ENCODE measurements at regions not wholly inside any gene's neighbourhood (a gene's known extent, or its start where the extent isn't known, plus 50 kb on each side); places are given as distances from the start of the nearest gene placed in this dataset.
A peak's percentile ranks its signal among the peaks of the same experiment; 100 is the strongest.

DNA sequence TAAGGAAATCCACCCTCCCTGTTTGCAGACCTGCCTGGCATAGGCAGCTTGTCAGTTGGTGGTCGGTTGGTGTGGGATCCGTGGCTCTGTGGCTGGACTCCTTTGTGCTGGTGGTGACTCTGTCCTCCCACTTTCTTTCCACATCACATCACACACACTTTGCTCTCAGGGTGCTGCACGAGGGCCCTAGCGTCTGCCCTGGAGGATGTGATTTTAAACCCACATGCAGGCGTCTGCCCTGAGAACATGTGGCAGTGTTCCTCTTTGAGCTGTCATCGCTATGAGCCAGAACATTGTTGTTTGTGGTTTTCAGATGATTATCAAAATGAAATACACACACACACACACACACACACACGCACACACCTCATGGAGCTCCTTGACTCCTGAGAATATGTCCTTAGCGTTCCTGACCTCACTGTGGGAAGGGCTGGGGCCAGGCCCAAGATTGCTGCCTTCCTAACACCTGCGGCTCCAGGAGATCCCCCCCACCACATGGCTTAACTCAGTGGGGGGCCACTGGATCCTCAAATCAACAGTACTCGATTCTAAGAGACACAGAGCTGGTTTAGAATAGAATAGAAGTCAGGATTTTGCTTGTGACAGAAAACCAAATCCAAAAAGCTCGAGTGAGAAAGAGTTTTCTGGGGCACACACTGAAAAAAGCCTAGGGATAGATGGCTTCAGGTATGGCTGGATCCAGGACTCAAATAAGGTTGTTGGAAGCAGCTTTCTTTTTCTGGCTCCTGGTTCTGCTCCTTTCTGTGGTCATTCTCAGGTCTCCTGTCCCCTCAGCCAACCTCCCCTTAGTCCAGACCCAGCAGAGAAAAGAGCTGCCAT lies 54.8 kb downstream of the RTP5 start:
- no peak for DNase-seq (ENCODE audit: low read depth in 4 of 4, low spot score in 3 of 4)

GRCh38 chr2:241924909-241925250 lies 55.4 kb downstream of the RTP5 start:
- no peak for DNase-seq (ENCODE audit: low read depth in 4 of 4, low spot score in 3 of 4)

DNA sequence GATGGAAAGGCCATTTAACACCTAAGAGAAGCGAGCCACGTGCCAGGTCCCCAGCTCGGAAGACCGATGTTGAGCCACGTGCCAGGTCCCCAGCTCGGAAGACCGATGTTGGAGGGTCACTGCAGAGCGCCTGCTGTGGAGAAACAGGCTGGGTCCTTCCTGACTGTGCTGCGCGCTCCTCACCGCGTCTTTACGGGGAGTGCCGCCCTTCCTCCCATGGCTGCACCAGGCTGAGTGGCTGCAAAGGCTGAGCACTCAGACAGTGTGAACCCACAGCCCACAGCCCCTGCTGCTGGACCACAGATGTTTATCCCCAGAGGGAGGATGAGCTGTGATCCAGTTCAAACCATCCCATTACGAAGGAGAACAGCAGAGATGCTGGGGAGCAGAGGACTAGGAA lies 55.7 kb downstream of the RTP5 start:
- DNase-seq (ENCODE audit: low read depth in 4 of 4, low spot score in 3 of 4) = no peak

- no peak for DNase-seq (ENCODE audit: low read depth in 4 of 4, low spot score in 3 of 4)
These were observed 56.4 kb downstream of the RTP5 start for GRCh38 chr2:241925821-241926441.

DNA sequence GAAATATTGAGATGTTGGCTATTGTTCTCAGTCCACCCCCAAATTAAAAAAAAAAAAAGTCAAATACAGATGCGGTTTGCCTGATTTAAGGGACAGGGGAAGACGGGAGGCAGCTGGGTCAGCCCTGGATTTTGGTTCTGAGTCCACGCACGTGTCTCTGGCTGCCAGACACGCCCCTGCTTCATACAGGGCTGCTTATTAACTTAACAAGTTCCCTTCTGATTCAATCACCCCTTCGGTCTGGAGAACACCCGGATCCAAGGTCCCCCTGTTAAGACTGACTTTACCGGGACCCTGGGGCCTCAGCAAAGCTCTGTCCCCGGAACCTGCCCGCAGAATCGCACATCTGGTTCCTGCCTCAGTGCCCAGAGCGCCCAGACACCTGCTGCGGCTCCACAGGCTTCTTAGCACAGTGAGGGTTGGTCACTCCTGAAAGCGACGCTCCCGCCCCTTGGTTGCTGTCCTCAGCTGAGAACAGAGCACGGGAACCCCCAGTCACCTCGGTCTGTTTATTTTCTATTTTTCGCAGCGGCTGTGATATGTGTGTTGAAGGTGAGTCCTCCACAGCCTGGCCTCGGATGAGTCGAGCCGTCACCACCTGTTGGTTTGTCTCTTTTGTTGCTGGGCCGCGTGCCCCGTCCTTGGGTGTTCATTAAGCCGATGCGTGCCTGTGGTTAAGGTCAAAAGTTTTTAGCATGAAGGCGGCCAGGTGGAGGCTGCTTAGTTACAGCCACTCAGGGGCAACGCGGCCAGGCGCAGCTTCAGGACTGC lies 57.2 kb downstream of the RTP5 start:
- DNase-seq (ENCODE audit: low read depth in 4 of 4, low spot score in 3 of 4) = peak in 1 of 4 donors; percentile 19

- no peak for DNase-seq (ENCODE audit: low read depth in 4 of 4, low spot score in 3 of 4)
These were observed 60.3 kb downstream of the RTP5 start for GRCh38 chr2:241929551-241930490.

DNA sequence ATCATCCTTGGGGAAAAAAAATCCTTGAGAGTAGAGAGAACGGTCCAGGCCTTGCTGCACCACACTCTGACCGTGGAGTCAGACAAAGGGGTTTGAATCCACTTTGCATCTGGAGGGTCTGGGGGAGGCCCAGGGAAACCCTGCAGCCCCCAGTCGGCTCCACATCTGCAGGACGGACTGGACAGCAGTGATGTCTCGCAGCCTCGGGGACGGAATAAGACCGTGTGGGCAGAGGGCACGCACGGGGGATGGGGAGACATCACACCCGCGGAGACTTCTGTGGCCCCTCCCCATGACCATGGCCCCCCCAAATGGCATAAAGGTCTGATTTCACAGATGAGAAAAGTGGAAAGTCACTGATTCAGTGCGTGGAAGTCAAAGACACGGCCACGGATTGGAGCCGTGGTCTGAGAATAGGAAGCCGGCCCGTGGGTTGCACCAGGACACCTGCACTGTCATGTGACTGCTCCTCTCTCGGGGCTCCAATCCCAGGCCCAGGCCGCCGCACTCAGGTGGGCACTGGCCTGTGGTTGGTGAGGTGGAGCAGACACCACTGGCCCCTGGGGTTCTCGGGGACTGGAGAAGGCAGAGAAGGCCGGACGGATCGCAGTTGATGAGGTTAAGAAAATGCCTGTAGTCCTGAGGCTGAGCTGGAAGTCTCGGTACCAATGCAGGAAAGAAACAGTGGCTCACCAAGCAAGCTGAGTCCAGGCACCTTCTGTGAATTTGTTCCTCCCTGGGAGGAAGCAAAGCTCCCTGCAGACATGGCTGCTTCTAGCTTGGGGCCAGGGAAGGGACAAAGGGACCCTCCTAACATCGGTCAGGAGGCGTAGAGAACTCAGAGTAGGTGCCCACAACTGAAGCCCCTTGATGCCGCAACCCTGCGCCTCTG lies 61.8 kb downstream of the RTP5 start:
- DNase-seq (ENCODE audit: low read depth in 4 of 4, low spot score in 3 of 4) = no peak

GRCh38 chr2:241931976-241932898 lies 62.7 kb downstream of the RTP5 start:
- no peak for DNase-seq (ENCODE audit: low read depth in 4 of 4, low spot score in 3 of 4)

GRCh38 chr2:241932899-241933178 lies 63.3 kb downstream of the RTP5 start:
- no peak for DNase-seq (ENCODE audit: low read depth in 4 of 4, low spot score in 3 of 4)

DNA sequence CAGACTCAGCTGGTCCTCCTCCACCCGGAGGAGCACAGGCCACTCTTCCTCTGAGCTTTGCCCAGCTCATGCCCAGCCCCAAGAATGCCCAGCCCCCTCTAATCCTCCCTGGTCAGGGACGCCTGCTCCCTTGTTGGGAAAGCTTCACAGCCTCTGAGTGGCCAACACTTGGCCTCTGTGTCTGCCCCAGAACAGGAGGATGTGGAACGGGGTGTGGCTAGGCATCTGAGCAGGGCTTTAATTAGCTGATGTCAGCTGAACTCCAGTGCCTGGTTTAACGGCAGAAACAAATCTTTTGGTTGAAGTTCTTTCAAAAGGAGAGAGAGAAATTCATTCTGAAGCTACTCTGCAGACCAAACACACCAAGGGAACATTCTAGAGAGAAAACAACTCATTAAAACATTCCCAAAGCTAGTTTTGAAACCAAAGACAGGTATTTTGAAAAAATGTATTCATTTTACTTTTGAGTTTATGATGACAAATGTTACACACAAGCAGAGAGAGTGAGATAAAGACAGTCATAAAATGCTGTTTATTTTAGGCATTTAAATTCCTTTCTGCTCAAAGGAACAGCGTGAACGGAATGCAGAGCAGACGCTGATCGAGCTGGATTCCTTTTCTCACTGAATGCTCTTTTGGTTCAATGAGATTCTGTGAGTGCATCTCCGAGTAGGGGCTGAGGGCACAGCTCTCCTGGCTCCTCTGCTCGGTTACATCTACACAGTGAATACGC lies 63.8 kb downstream of the RTP5 start:
- peak in 1 of 4 donors; percentile 22 for DNase-seq (ENCODE audit: low read depth in 4 of 4, low spot score in 3 of 4)

DNA sequence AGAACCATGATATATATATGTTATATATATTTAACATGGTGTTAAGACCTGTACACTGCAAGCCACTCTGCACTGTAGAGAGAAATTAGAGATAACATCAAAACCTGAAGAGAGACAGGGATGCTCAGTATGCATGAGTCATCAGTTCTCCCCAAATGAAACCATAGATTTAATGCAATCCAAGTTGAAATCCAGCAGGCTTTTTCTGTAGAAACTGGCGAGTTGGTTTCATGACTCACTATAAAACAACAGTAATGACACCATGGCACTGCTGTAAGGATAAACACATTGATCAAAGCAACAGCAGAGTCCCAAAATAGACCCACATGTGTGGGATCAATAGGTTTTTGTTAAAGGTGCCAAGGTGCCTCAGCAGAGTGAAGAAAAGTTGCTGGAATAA lies 65.8 kb downstream of the RTP5 start:
- no peak for DNase-seq (ENCODE audit: low read depth in 4 of 4, low spot score in 3 of 4)

DNA sequence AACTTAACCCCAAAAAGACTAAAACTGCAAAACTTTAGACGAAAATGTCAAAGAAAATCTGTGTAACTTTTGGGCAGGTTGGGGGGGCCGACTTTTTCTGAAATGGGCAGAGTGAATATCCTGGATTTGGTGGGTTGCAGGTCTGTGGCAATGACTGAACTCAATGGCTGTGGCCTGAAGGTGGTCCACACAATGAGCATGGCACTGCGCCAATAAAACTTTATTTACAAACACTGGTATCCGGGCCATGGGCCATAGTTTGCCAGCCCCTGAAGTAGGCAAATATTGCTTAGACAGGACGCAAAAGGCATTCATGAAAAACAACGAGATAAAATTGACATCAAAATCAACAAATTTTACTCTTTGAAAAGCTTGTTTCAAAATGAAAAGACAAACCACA lies 66.2 kb downstream of the RTP5 start:
- no peak for DNase-seq (ENCODE audit: low read depth in 4 of 4, low spot score in 3 of 4)

- no peak for DNase-seq (ENCODE audit: low read depth in 4 of 4, low spot score in 3 of 4)
These were observed 67.1 kb downstream of the RTP5 start for GRCh38 chr2:241936457-241937133.

- DNase-seq (ENCODE audit: low read depth in 4 of 4, low spot score in 3 of 4) = no peak
These were observed 67.8 kb downstream of the RTP5 start for GRCh38 chr2:241937297-241937696.

GRCh38 chr2:241939541-241939940 lies 70.0 kb downstream of the RTP5 start:
- no peak for DNase-seq (ENCODE audit: low read depth in 4 of 4, low spot score in 3 of 4)

GRCh38 chr2:241940329-241940728 lies 70.8 kb downstream of the RTP5 start:
- DNase-seq (ENCODE audit: low read depth in 4 of 4, low spot score in 3 of 4) = no peak

DNA sequence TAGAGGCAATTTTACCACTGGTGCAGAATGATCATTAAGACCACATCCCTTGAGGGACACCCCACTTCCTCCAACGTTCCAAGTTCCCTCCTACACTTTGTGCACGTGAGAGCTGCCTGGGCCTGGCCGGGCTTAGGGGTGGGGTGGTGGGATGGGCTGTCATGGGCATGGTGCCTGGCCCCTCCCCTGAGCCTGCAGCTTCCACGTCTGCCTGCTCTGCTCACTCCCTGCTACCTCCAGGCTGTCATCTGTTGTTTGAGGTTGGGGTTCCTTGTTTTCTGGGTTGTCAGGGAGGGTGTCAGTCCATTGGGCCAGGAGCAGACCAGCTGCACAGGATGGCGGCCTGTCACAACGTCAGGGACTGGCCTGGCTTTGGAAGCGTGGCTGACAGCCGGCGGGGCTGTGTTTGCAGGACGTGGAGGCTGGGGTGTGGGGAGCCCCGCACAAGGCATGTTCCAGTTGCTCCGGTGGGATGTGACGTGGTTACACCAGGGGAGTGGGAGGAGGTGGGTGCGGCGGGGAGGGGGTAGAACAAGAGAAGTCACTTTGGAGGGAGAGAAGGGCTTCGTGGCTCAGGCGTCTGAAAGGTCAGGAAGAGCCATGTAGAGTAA lies 72.3 kb downstream of the RTP5 start:
- DNase-seq (ENCODE audit: low read depth in 4 of 4, low spot score in 3 of 4) = no peak
